IMR-90 (cell line): ENCODE measurements at regions not wholly inside any gene's neighbourhood (a gene's known extent, or its start where the extent isn't known, plus 50 kb on each side); places are given as distances from the start of the nearest gene placed in this dataset.
"Not testable (repeated sequence)": the region's sequence is repeated elsewhere in the genome, so short reads cannot be mapped to it uniquely, and the experiment has no call there.

Experiments used
- ATAC-seq: fragments of 200-7000 bp; cut with Tn5 transposase; 2 replicates; pipeline ENCODE4 v1.9.1; 2020; ENCODE audit warnings: low read depth, mild to moderate bottlenecking, moderate library complexity
- BruUV-seq: library from RNA; stranded (reverse); fragments of 400-500 nt; replicated peaks from 2 replicates; lab custom pipeline; 2021; lab: Mats Ljungman, UMichigan
- CTCF ChIA-PET: fragments of 300-600 bp; formaldehyde crosslinking; extraction: SDS; loops from one replicate; lab custom pipeline; 2021; ENCODE audit warnings: antibody characterized with exemption; lab: Yijun Ruan, JAX
- POLR2A ChIA-PET: fragments of 300-600 bp; sonication (Branson Sonifier 250); formaldehyde crosslinking; loops from one replicate; lab custom pipeline; 2022; ENCODE audit warnings: antibody characterized with exemption; ENCODE audit not compliant: unreplicated experiment; lab: Charles Lee
- DNase-seq: peaks from one replicate; pipeline ENCODE4 v3.0.0; 2013
- H2AFZ ChIP-seq: replicated peaks from 2 replicates; pipeline ENCODE3; 2013; ENCODE audit warnings: low read length, mild to moderate bottlenecking; ENCODE audit not compliant: poor library complexity
- H2AK5ac ChIP-seq: 2 replicates; pipeline ENCODE4 v1.6.1; 2013; ENCODE audit warnings: low read depth, low read length, inconsistent platforms
- H2AK9ac ChIP-seq: replicated peaks from 2 replicates; pipeline ENCODE3; 2013; ENCODE audit warnings: mild to moderate bottlenecking, low read depth, low read length, moderate library complexity; ENCODE audit not compliant: poor library complexity
- H2BK120ac ChIP-seq: 2 replicates; pipeline ENCODE4 v1.6.1; 2013; ENCODE audit warnings: low read depth, low read length, inconsistent platforms
- H2BK15ac ChIP-seq: 3 replicates; pipeline ENCODE4 v1.6.1; 2013; ENCODE audit warnings: low read depth, low read length, inconsistent platforms
- H2BK20ac ChIP-seq: 2 replicates; pipeline ENCODE4 v1.6.1; 2013; ENCODE audit warnings: low read depth, mild to moderate bottlenecking, inconsistent platforms, low read length, moderate library complexity
- H2BK5ac ChIP-seq: 2 replicates; pipeline ENCODE4 v1.6.1; 2013; ENCODE audit warnings: mild to moderate bottlenecking, low read depth, low read length, inconsistent platforms; ENCODE audit not compliant: poor library complexity, severe bottlenecking
- H3K14ac ChIP-seq: replicated peaks from 2 replicates; pipeline ENCODE4 v1.6.1; 2013; ENCODE audit warnings: low read depth, low read length, inconsistent platforms
- H3K18ac ChIP-seq: 2 replicates; pipeline ENCODE4 v1.6.1; 2013; ENCODE audit warnings: low read depth, low read length, control low read depth
- H3K23ac ChIP-seq: 2 replicates; pipeline ENCODE4 v1.6.1; 2013; ENCODE audit warnings: low read depth, low read length, inconsistent platforms
- H3K27ac ChIP-seq: 2 replicates; pipeline ENCODE4 v1.5.1; 2013; ENCODE audit warnings: mild to moderate bottlenecking, control low read depth, low read length; ENCODE audit not compliant: insufficient read depth
- H3K27me3 ChIP-seq: 2 replicates; pipeline ENCODE4 v1.6.1; 2013; ENCODE audit warnings: low read length; ENCODE audit not compliant: control insufficient read depth, insufficient read depth
- H3K36me3 ChIP-seq: 2 replicates; pipeline ENCODE4 v1.6.1; 2013; ENCODE audit warnings: low read length, mixed read lengths; ENCODE audit not compliant: control insufficient read depth, insufficient read depth
- H3K4ac ChIP-seq: 2 replicates; pipeline ENCODE4 v1.6.1; 2013; ENCODE audit warnings: low read depth, low read length, inconsistent platforms
- H3K4me1 ChIP-seq: 2 replicates; pipeline ENCODE4 v1.6.1; 2013; ENCODE audit warnings: low read length, mixed read lengths; ENCODE audit not compliant: control insufficient read depth, insufficient read depth
- H3K4me2 ChIP-seq: 2 replicates; pipeline ENCODE4 v1.6.1; 2013; ENCODE audit warnings: low read depth, mild to moderate bottlenecking, control low read depth, low read length, moderate library complexity
- H3K4me3 ChIP-seq: 2 replicates; pipeline ENCODE4 v1.5.1; 2013; ENCODE audit warnings: low read depth, mild to moderate bottlenecking, control low read depth, low read length, moderate library complexity; ENCODE audit not compliant: insufficient read depth
- H3K56ac ChIP-seq: 2 replicates; pipeline ENCODE4 v1.6.1; 2013; ENCODE audit warnings: low read length, inconsistent platforms; ENCODE audit not compliant: insufficient read depth; ENCODE audit errors: extremely low read depth
- H3K79me1 ChIP-seq, 2 experiments: 2 replicates each; pipeline ENCODE4 v1.6.1; 2013; ENCODE audit warnings: low read length in 2 of 2, inconsistent platforms in 1 of 2, low read depth in 1 of 2
- H3K9ac ChIP-seq: 2 replicates; pipeline ENCODE4 v1.6.1; 2013; ENCODE audit warnings: low read depth, low read length, control low read depth
- H3K9me1 ChIP-seq: 2 replicates; pipeline ENCODE4 v1.6.1; 2013; ENCODE audit warnings: low read length, inconsistent platforms; ENCODE audit not compliant: insufficient read depth
- H3K9me3 ChIP-seq: 2 replicates; pipeline ENCODE4 v1.6.1; 2013; ENCODE audit warnings: low read length; ENCODE audit not compliant: control insufficient read depth, insufficient read depth
- H4K20me1 ChIP-seq: 2 replicates; pipeline ENCODE4 v1.6.1; 2013; ENCODE audit warnings: low read length, inconsistent platforms; ENCODE audit not compliant: insufficient read depth
- H4K5ac ChIP-seq: 2 replicates; pipeline ENCODE4 v1.6.1; 2013; ENCODE audit warnings: mild to moderate bottlenecking, low read depth, low read length, control low read depth
- H4K8ac ChIP-seq, 2 experiments: 2 replicates each; pipeline ENCODE4 v1.6.1; 2013; ENCODE audit warnings: low read depth in 2 of 2, low read length in 2 of 2, control low read depth in 1 of 2, inconsistent platforms in 1 of 2
- H4K91ac ChIP-seq: 2 replicates; pipeline ENCODE4 v1.6.1; 2013; ENCODE audit warnings: low read depth, low read length, inconsistent platforms; ENCODE audit not compliant: insufficient read depth
- WGBS, 2 experiments: methylation state at CpG; one replicate each; pipeline versions ENCODE4 v1.1.5 to v1.1.7; 2013; ENCODE audit warnings: missing lambda C conversion rate in 2 of 2; ENCODE audit not compliant: insufficient read length in 1 of 2; ENCODE audit errors: extremely low coverage in 2 of 2; 5-methylcytosine and 5-hydroxymethylcytosine counted together
- dilution Hi-C: fragments of 300-500 bp; cut with HindIII; formaldehyde crosslinking; loops from one replicate; pipeline ENCODE4 v1.14.3; 2018; ENCODE audit warnings: low sequenced_read_pairs; ENCODE audit not compliant: unreplicated experiment
- in situ Hi-C: fragments of 300-500 bp; cut with MboI; formaldehyde crosslinking; loops from 3 replicates; pipeline ENCODE4 v1.14.3; 2019; ENCODE audit warnings: low sequenced_read_pairs, inconsistent platforms, mixed read lengths
- intact Hi-C: fragments of 100-400 bp; cut with micrococcal nuclease; formaldehyde crosslinking; loops from 2 replicates; pipeline ENCODE4 v1.10.0; 2022

DNA sequence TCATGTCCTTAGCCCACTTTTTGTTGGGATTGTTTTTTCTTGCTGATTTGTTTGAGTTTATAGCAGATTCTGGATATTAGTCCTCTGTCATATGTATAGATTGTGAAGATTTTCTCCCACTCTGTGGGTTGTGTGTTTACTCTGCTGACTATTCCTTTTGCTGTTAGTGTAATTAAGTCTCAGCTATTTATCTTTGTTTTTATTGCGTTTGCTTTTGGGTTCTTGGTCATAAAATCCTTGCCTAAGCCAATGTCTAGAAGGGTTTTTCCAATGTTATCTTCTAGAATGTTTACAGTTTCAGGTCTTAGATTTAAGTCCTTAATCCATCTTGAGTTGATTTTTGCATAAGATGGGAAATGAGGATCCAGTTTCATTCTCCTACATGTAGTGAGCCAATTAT lies 351.2 kb upstream of the PIK3R1 start:
- H3K9me3 ChIP-seq, result not testable (repeated sequence)

More for the DNA sequence above, 351.2 kb upstream of the PIK3R1 start:
- DNase-seq, H3K23ac ChIP-seq, H4K8ac ChIP-seq, H4K20me1 ChIP-seq, H3K4me1 ChIP-seq, H3K4ac ChIP-seq, H3K18ac ChIP-seq, H3K9ac ChIP-seq, H3K27me3 ChIP-seq, POLR2A ChIA-PET, in situ Hi-C loops, H3K9me1 ChIP-seq, H4K91ac ChIP-seq, H2BK120ac ChIP-seq, intact Hi-C loops, H2BK20ac ChIP-seq, H2AK9ac ChIP-seq, H3K56ac ChIP-seq, H2BK5ac ChIP-seq, H2AFZ ChIP-seq, H3K4me3 ChIP-seq, H2AK5ac ChIP-seq, CTCF ChIA-PET, H3K14ac ChIP-seq, H2BK15ac ChIP-seq, H3K4me2 ChIP-seq, H3K36me3 ChIP-seq, dilution Hi-C loops, ATAC-seq, H4K5ac ChIP-seq, H3K79me1 ChIP-seq, BruUV-seq, H3K27ac ChIP-seq: not testable (repeated sequence)
- WGBS, 2 experiments, result no CpG with 5 or more reads among the region's 1 CpG
